Lung (tissue), 11 donors: ENCODE measurements at regions not wholly inside any gene's neighbourhood (a gene's known extent, or its start where the extent isn't known, plus 50 kb on each side); places are given as distances from the start of the nearest gene placed in this dataset.

ENCODE experiments used
- ATAC-seq: fragments of 200-7000 bp; cut with Tn5 transposase; one replicate; pipeline ENCODE4 v1.9.1; 2020; ENCODE audit warnings: moderate number of reproducible peaks; ENCODE audit not compliant: insufficient read depth, low FRiP score
- DNase-seq, 3 donors: peaks; one replicate each; pipeline ENCODE4 v3.0.0-alpha.2; 2013 to 2017
- H3K27ac ChIP-seq, 2 donors: one replicate each; pipeline ENCODE4 v1.5.1; 2013; ENCODE audit warnings: mild to moderate bottlenecking in 2 of 2, moderate library complexity in 2 of 2, control low read depth in 1 of 2, inconsistent platforms in 1 of 2, low read depth in 1 of 2, low read length in 1 of 2
- H3K27me3 ChIP-seq, 3 donors: one replicate each; pipeline ENCODE4 v1.5.1; 2013; ENCODE audit warnings: low read length in 2 of 3; ENCODE audit not compliant: control insufficient read depth in 3 of 3, insufficient read depth in 3 of 3
- H3K36me3 ChIP-seq, 4 donors: one replicate each; pipeline ENCODE4 v1.5.1; 2013; ENCODE audit warnings: low read length in 4 of 4, mild to moderate bottlenecking in 1 of 4, moderate library complexity in 1 of 4; ENCODE audit not compliant: control insufficient read depth in 4 of 4, insufficient read depth in 4 of 4
- H3K4me1 ChIP-seq, 5 donors: one replicate each; pipeline ENCODE4 v1.5.1; 2013; ENCODE audit warnings: low read length in 5 of 5, mild to moderate bottlenecking in 2 of 5, moderate library complexity in 1 of 5; ENCODE audit not compliant: control insufficient read depth in 5 of 5, insufficient read depth in 5 of 5
- H3K4me3 ChIP-seq: one replicate; pipeline ENCODE4 v1.5.1; 2013; ENCODE audit warnings: mild to moderate bottlenecking, control low read depth, moderate library complexity
- H3K9ac ChIP-seq, 2 donors: one replicate each; pipeline ENCODE4 v1.5.1; 2013; ENCODE audit warnings: low read length in 2 of 2, control low read depth in 1 of 2; ENCODE audit not compliant: insufficient read depth in 1 of 2
- H3K9me3 ChIP-seq, 4 donors: one replicate each; pipeline ENCODE4 v1.5.1; 2013; ENCODE audit warnings: low read length in 3 of 4, mild to moderate bottlenecking in 1 of 4, moderate library complexity in 1 of 4; ENCODE audit not compliant: control insufficient read depth in 4 of 4, insufficient read depth in 3 of 4
- WGBS, 2 donors: extraction: QIAGEN DNeasy Blood & Tissue Kit; methylation state at CpG; one replicate each; pipeline ENCODE4 v1.1.7; 2013; 5-methylcytosine and 5-hydroxymethylcytosine counted together
- TF ChIP-seq, protein P1 (sequence below): IDR thresholded peaks from 2 replicates; pipeline ENCODE4 v1.5.1; 2012; ENCODE audit warnings: mild to moderate bottlenecking; ENCODE audit errors: control extremely low read depth, extremely low read depth
- donor health status: control.
- donor health status: control.
- donor health status: Bipolar disorder and iron deficiency.
- donor health status: healthy.
- donor health status: DM: yes; HTN: yes; CAD: no.

GRCh38 chr12:72146495-72146894 is 125.7 kb upstream of the TRHDE start:
- Histone ChIP-seq H3K4me3 (no peak overlapping the region), H3K27me3 (no peaks in the 10 kb centered on the region), H3K27ac (no peak overlapping the region), H3K9ac (no peak overlapping the region), H3K4me1 (no peaks in the 10 kb centered on the region), H3K36me3 (no peaks in the 10 kb centered on the region), H3K9me3 (peaks cover 0 to 9% (median 3%) of the 10 kb centered on the region in 4 donors)
- DNase-seq (no peak), ATAC-seq (no peak)
- 69 to 71% methylated on average over 12 of the region's 12 CpGs for WGBS, 2 donors
- TF ChIP-seq, protein P1, sequence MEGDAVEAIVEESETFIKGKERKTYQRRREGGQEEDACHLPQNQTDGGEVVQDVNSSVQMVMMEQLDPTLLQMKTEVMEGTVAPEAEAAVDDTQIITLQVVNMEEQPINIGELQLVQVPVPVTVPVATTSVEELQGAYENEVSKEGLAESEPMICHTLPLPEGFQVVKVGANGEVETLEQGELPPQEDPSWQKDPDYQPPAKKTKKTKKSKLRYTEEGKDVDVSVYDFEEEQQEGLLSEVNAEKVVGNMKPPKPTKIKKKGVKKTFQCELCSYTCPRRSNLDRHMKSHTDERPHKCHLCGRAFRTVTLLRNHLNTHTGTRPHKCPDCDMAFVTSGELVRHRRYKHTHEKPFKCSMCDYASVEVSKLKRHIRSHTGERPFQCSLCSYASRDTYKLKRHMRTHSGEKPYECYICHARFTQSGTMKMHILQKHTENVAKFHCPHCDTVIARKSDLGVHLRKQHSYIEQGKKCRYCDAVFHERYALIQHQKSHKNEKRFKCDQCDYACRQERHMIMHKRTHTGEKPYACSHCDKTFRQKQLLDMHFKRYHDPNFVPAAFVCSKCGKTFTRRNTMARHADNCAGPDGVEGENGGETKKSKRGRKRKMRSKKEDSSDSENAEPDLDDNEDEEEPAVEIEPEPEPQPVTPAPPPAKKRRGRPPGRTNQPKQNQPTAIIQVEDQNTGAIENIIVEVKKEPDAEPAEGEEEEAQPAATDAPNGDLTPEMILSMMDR = no peak

DNA sequence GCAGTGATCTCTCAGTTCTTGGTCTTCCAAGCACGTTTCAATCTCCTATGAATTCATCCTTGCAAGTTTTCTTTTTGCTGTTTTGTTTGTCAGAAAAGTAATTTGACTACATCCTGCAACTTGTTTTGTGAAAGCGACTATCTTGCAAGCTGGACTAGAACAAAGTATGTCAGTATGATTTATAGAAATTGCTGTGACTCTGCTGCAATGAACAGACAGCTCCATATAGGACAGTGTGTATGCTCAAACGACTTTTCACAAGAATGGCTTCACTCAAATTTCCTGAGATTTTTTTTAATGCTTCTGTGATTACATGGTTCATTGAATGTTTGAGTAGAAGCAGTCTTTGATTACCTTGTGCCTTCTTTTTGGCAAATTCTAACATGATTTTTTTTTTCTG is 123.5 kb upstream of the TRHDE start:
- H3K9me3 ChIP-seq = peaks cover 0 to 2% (median 0%) of the 10 kb centered on the region in 4 donors
- ATAC-seq (no peak), DNase-seq (no peak)
- H3K9ac ChIP-seq = no peak overlapping the region
- H3K4me1 ChIP-seq = no peaks in the 10 kb centered on the region
- H3K27ac ChIP-seq = no peak overlapping the region
- TF ChIP-seq, protein P1 = no peak
- H3K27me3 ChIP-seq = no peaks in the 10 kb centered on the region
- WGBS, 2 donors = 53 to 59% methylated on average over 3 of the region's 3 CpGs
- no peaks in the 10 kb centered on the region for H3K36me3 ChIP-seq
- no peak overlapping the region for H3K4me3 ChIP-seq

- 76% methylated on average over 2 of the region's 2 CpGs for WGBS, 2 donors
- H3K9ac ChIP-seq = no peak overlapping the region
- DNase-seq = no peak
- no peak for ATAC-seq
- H3K27me3 ChIP-seq = no peaks in the 10 kb centered on the region
- peaks cover 0 to 2% (median under 1%) of the 10 kb centered on the region in 4 donors for H3K9me3 ChIP-seq
- H3K27ac ChIP-seq = no peak overlapping the region
- H3K4me3 ChIP-seq = no peak overlapping the region
- TF ChIP-seq, protein P1 = no peak
- H3K36me3 ChIP-seq = no peaks in the 10 kb centered on the region
- H3K4me1 ChIP-seq = peaks cover 0 to 2% (median 0%) of the 10 kb centered on the region in 5 donors
These were observed 109.3 kb upstream of the TRHDE start for GRCh38 chr12:72162875-72163274.

DNA sequence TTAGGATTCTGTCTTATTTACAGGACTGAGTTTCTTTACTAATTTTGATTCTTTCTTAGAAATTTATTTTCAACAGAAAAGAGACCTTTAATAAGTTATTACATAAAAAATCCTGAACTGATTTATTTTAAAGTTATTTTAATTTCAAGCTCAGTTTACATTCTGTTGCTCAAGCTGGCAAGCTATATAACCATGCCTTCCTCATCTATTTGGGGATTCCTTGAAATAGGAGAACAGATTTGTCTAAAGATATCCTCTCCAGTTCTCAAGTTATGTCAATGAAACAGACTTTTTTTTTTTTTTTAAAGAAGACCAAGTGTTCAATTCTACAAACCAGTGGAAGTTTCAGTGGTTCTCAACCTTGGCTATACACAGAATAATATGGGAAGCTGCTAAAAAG is 103.3 kb upstream of the TRHDE start:
- Histone ChIP-seq H3K4me3 (no peak overlapping the region), H3K9ac (no peak overlapping the region), H3K9me3 (peaks cover 0 to 2% (median 0%) of the 10 kb centered on the region in 4 donors), H3K36me3 (no peaks in the 10 kb centered on the region), H3K4me1 (no peaks in the 10 kb centered on the region), H3K27ac (no peak overlapping the region), H3K27me3 (no peaks in the 10 kb centered on the region)
- no peak for DNase-seq
- TF ChIP-seq, protein P1 = no peak
- no peak for ATAC-seq
